ENCODE measurements at regions not wholly inside any gene's neighbourhood (a gene's known extent, or its start where the extent isn't known, plus 50 kb on each side); places are given as distances from the start of the nearest gene placed in this dataset.

GRCh38 chr6:25036461-25036860, 100.7 kb upstream of the RIPOR2 start:
- TF ChIP-seq TAF1 (IDR thresholded peaks at IDR 0.05; ENCODE audit: low read depth) (no peak), RAD21 (IDR thresholded peaks at IDR 0.05; ENCODE audit: low read depth) (no peak), TEAD4 (IDR thresholded peaks at IDR 0.05) (no peak), NFIC (IDR thresholded peaks at IDR 0.05) (no peak), TCF12 (IDR thresholded peaks at IDR 0.05; ENCODE audit: low read depth) (no peak), EGR1 (IDR thresholded peaks at IDR 0.05) (no peak), FOXM1 (IDR thresholded peaks at IDR 0.05; ENCODE audit: borderline replicate concordance, low read depth) (no peak), CREB1 (IDR thresholded peaks at IDR 0.05; ENCODE audit: low read depth) (no peak), ZBTB7A (IDR thresholded peaks at IDR 0.05; ENCODE audit: low read depth) (no peak), EP300 (IDR thresholded peaks at IDR 0.05; ENCODE audit: borderline replicate concordance) (no peak), MAX (IDR thresholded peaks at IDR 0.05) (no peak), YY1 (IDR thresholded peaks at IDR 0.05; ENCODE audit: low read depth) (no peak)
- TF ChIP-seq, protein P1, sequence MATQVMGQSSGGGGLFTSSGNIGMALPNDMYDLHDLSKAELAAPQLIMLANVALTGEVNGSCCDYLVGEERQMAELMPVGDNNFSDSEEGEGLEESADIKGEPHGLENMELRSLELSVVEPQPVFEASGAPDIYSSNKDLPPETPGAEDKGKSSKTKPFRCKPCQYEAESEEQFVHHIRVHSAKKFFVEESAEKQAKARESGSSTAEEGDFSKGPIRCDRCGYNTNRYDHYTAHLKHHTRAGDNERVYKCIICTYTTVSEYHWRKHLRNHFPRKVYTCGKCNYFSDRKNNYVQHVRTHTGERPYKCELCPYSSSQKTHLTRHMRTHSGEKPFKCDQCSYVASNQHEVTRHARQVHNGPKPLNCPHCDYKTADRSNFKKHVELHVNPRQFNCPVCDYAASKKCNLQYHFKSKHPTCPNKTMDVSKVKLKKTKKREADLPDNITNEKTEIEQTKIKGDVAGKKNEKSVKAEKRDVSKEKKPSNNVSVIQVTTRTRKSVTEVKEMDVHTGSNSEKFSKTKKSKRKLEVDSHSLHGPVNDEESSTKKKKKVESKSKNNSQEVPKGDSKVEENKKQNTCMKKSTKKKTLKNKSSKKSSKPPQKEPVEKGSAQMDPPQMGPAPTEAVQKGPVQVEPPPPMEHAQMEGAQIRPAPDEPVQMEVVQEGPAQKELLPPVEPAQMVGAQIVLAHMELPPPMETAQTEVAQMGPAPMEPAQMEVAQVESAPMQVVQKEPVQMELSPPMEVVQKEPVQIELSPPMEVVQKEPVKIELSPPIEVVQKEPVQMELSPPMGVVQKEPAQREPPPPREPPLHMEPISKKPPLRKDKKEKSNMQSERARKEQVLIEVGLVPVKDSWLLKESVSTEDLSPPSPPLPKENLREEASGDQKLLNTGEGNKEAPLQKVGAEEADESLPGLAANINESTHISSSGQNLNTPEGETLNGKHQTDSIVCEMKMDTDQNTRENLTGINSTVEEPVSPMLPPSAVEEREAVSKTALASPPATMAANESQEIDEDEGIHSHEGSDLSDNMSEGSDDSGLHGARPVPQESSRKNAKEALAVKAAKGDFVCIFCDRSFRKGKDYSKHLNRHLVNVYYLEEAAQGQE (IDR thresholded peaks at IDR 0.05; ENCODE audit: low read depth): no peak
- TF ChIP-seq, protein P2, sequence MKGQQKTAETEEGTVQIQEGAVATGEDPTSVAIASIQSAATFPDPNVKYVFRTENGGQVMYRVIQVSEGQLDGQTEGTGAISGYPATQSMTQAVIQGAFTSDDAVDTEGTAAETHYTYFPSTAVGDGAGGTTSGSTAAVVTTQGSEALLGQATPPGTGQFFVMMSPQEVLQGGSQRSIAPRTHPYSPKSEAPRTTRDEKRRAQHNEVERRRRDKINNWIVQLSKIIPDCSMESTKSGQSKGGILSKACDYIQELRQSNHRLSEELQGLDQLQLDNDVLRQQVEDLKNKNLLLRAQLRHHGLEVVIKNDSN (IDR thresholded peaks at IDR 0.05): no peak

DNA sequence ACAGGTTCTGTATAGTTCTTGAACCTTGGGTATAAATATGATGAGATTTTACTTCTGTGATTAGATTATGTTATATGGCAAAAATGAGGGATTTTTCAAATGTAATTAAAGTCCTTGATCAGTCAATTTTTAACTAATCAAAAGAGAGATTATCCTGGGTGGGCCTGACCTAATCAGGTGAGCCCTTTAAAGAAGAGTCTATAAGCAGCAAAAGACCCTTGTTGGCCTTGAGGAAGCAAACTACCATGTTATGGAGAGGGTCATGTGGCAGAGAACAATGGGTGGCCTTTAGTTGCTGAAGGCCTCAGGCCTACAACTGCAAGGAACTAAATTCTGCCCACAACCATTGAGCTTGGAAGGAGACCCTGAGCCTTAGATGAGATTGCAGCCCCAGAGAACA, 102.5 kb upstream of the RIPOR2 start:
- TF ChIP-seq CEBPB (IDR thresholded peaks at IDR 0.05): no peak
- TF ChIP-seq MAX (IDR thresholded peaks at IDR 0.05): no peak
- no peak for TF ChIP-seq TAF1 (IDR thresholded peaks at IDR 0.05; ENCODE audit: low read depth)
- TF ChIP-seq EP300 (IDR thresholded peaks at IDR 0.05; ENCODE audit: borderline replicate concordance): no peak

DNA sequence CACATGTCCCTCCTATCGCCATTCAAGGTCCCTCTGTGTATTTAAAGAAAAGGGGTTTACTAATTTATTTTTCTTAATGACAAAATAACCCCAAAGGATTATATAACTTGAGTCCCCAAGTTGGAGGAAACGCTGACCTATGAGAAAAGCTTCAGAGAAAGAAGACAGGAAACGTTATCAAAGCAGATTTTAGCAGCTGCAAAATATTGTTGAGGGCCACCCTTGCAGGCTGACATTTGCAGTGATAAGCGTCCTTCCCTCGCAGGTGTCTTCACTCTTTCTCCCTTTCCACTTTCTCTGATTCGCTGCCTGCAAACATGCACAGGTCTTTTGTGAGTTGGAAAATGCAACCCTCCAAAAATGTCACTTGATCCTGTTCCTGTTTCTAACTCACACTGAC, 103.2 kb upstream of the RIPOR2 start:
- TF ChIP-seq MAX (IDR thresholded peaks at IDR 0.05) (no peak), RAD21 (IDR thresholded peaks at IDR 0.05; ENCODE audit: low read depth) (no peak), TAF1 (IDR thresholded peaks at IDR 0.05; ENCODE audit: low read depth) (no peak), TEAD4 (IDR thresholded peaks at IDR 0.05) (no peak), NFIC (IDR thresholded peaks at IDR 0.05) (no peak), TCF12 (IDR thresholded peaks at IDR 0.05; ENCODE audit: low read depth) (no peak), CREB1 (IDR thresholded peaks at IDR 0.05; ENCODE audit: low read depth) (no peak), FOXM1 (IDR thresholded peaks at IDR 0.05; ENCODE audit: borderline replicate concordance, low read depth) (no peak), EP300 (IDR thresholded peaks at IDR 0.05; ENCODE audit: borderline replicate concordance) (no peak), YY1 (IDR thresholded peaks at IDR 0.05; ENCODE audit: low read depth) (no peak)
- TF ChIP-seq, protein P1 (IDR thresholded peaks at IDR 0.05; ENCODE audit: low read depth): no peak
- TF ChIP-seq, protein P2 (IDR thresholded peaks at IDR 0.05): no peak

- TF ChIP-seq, protein P2 (IDR thresholded peaks at IDR 0.05): no peak
- no peak for TF ChIP-seq TAF1 (IDR thresholded peaks at IDR 0.05; ENCODE audit: low read depth)
- TF ChIP-seq FOXM1 (IDR thresholded peaks at IDR 0.05; ENCODE audit: borderline replicate concordance, low read depth): no peak
- no peak for TF ChIP-seq TEAD4 (IDR thresholded peaks at IDR 0.05)
- TF ChIP-seq EP300 (IDR thresholded peaks at IDR 0.05; ENCODE audit: borderline replicate concordance): no peak
- TF ChIP-seq, protein P1 (IDR thresholded peaks at IDR 0.05; ENCODE audit: low read depth): no peak
- no peak for TF ChIP-seq ZBTB7A (IDR thresholded peaks at IDR 0.05; ENCODE audit: low read depth)
- no peak for TF ChIP-seq YY1 (IDR thresholded peaks at IDR 0.05; ENCODE audit: low read depth)
- TF ChIP-seq EGR1 (IDR thresholded peaks at IDR 0.05): no peak
- no peak for TF ChIP-seq CEBPB (IDR thresholded peaks at IDR 0.05)
- no peak for TF ChIP-seq CREB1 (IDR thresholded peaks at IDR 0.05; ENCODE audit: low read depth)
- no peak for TF ChIP-seq RAD21 (IDR thresholded peaks at IDR 0.05; ENCODE audit: low read depth)
- TF ChIP-seq TCF12 (IDR thresholded peaks at IDR 0.05; ENCODE audit: low read depth): no peak
- TF ChIP-seq NFIC (IDR thresholded peaks at IDR 0.05): no peak
- TF ChIP-seq MAX (IDR thresholded peaks at IDR 0.05): no peak
Measured at GRCh38 chr6:25041485-25042035, 105.8 kb upstream of the RIPOR2 start.
